GM23338 (cell line): ENCODE measurements at regions not wholly inside any gene's neighbourhood (a gene's known extent, or its start where the extent isn't known, plus 50 kb on each side); places are given as distances from the start of the nearest gene placed in this dataset.

Experiments
- ATAC-seq: fragments of 200-7000 bp; cut with Tn5 transposase; 3 replicates; pipeline ENCODE4 v1.9.1; 2020
- DNase-seq: peaks from one replicate; pipeline ENCODE4 v3.0.0-alpha.2; 2015; ENCODE audit warnings: low spot score
- H2AFZ ChIP-seq: fragments of 200-600 bp; sonication (generic); 2 replicates; pipeline ENCODE4 v1.8.0; 2016; ENCODE audit warnings: antibody characterized with exemption, mild to moderate bottlenecking, moderate library complexity
- H3F3A ChIP-seq: fragments of 200-600 bp; sonication (generic); replicated peaks from 2 replicates; pipeline ENCODE4 v1.8.0; 2017; ENCODE audit warnings: antibody characterized with exemption, mixed run types, low read depth
- H3K27ac ChIP-seq: fragments of 200-600 bp; sonication (generic); 2 replicates; pipeline ENCODE4 v1.6.1; 2016; ENCODE audit warnings: low read depth
- H3K27me3 ChIP-seq: fragments of 200-600 bp; sonication (generic); 2 replicates; pipeline ENCODE4 v1.8.0; 2016; ENCODE audit warnings: mild to moderate bottlenecking, mixed run types, moderate library complexity; ENCODE audit not compliant: insufficient read depth
- H3K36me3 ChIP-seq: fragments of 200-600 bp; sonication (generic); 2 replicates; pipeline ENCODE4 v1.8.0; 2016; ENCODE audit warnings: mild to moderate bottlenecking; ENCODE audit not compliant: insufficient read depth
- H3K4me1 ChIP-seq: fragments of 200-600 bp; sonication (generic); 2 replicates; pipeline ENCODE4 v1.8.0; 2016; ENCODE audit warnings: mild to moderate bottlenecking, moderate library complexity; ENCODE audit not compliant: insufficient read depth
- H3K4me2 ChIP-seq: fragments of 200-600 bp; sonication (generic); 2 replicates; pipeline ENCODE4 v1.7.1; 2017; ENCODE audit warnings: mixed run types
- H3K4me3 ChIP-seq: fragments of 200-600 bp; sonication (generic); 2 replicates; pipeline ENCODE4 v1.6.1; 2016; ENCODE audit warnings: mixed run types
- H3K79me2 ChIP-seq: fragments of 200-600 bp; sonication (generic); replicated peaks from 2 replicates; pipeline ENCODE4 v1.8.0; 2017; ENCODE audit warnings: mild to moderate bottlenecking; ENCODE audit not compliant: insufficient read depth
- H3K9me2 ChIP-seq: fragments of 200-600 bp; sonication (generic); 2 replicates; pipeline ENCODE4 v1.8.0; 2017; ENCODE audit not compliant: insufficient read depth
- H4K20me1 ChIP-seq: fragments of 200-600 bp; sonication (generic); replicated peaks from 2 replicates; pipeline ENCODE4 v1.8.0; 2017; ENCODE audit warnings: mild to moderate bottlenecking; ENCODE audit not compliant: insufficient read depth
- H3K27ac Mint-ChIP-seq: 2 replicates; pipeline ENCODE4 v1.8.0; 2020; ENCODE audit warnings: inconsistent platforms, mild to moderate bottlenecking, moderate library complexity, mixed read lengths
- H3K27me3 Mint-ChIP-seq: 3 replicates; pipeline ENCODE4 v1.8.0; 2022; ENCODE audit warnings: low read depth, mild to moderate bottlenecking, moderate library complexity, mixed read lengths, inconsistent platforms; ENCODE audit not compliant: insufficient read depth, poor library complexity
- H3K36me3 Mint-ChIP-seq: 3 replicates; pipeline ENCODE4 v1.8.0; 2021; ENCODE audit warnings: low read depth, mild to moderate bottlenecking, inconsistent platforms, moderate library complexity, mixed read lengths
- H3K4me1 Mint-ChIP-seq: 3 replicates; pipeline ENCODE4 v1.8.0; 2020; ENCODE audit warnings: mild to moderate bottlenecking, inconsistent platforms, mixed read lengths
- H3K4me3 Mint-ChIP-seq: 3 replicates; pipeline ENCODE4 v1.8.0; 2021; ENCODE audit warnings: moderate library complexity, mild to moderate bottlenecking, inconsistent platforms, mixed read lengths
- H3K9me3 Mint-ChIP-seq: 3 replicates; pipeline ENCODE4 v1.8.0; 2020; ENCODE audit warnings: moderate library complexity, mild to moderate bottlenecking, inconsistent platforms, mixed read lengths
- CTCF ChIP-seq, 2 experiments: fragments of 200-600 bp in 1 of 2; sonication (generic) in 1 of 2; conservative IDR thresholded peaks; 2 replicates each; pipeline versions ENCODE4 v1.5.1 to v1.6.1; 2016 to 2017; ENCODE audit warnings: antibody characterized with exemption in 2 of 2, low read depth in 2 of 2, mild to moderate bottlenecking in 2 of 2, moderate library complexity in 1 of 2
- ETS1 ChIP-seq: IDR thresholded peaks from 2 replicates; pipeline ENCODE4 v1.6.1; 2016; ENCODE audit warnings: antibody characterized with exemption
- EZH2phosphoT487 ChIP-seq: fragments of 200-600 bp; sonication (generic); IDR thresholded peaks from one replicate; pipeline ENCODE4 v1.8.1; 2018; ENCODE audit warnings: antibody characterized with exemption; ENCODE audit not compliant: unreplicated experiment
- JUNB ChIP-seq: IDR thresholded peaks from one replicate; pipeline ENCODE4 v1.6.1; 2016; ENCODE audit warnings: antibody characterized with exemption; ENCODE audit not compliant: unreplicated experiment
- REST ChIP-seq: IDR thresholded peaks from one replicate; pipeline ENCODE4 v1.6.1; 2018; ENCODE audit warnings: antibody characterized with exemption; ENCODE audit not compliant: unreplicated experiment
- STAT1 ChIP-seq: IDR thresholded peaks from one replicate; pipeline ENCODE4 v1.6.1; 2016; ENCODE audit warnings: antibody characterized with exemption; ENCODE audit not compliant: unreplicated experiment

- no peak for TF ChIP-seq ETS1
Observed at GRCh38 chr10:4354382-4354812, 471.6 kb upstream of the AKR1E2 start (continued).

GRCh38 chr10:4353964-4354363 lies 472.0 kb upstream of the AKR1E2 start:
- TF ChIP-seq STAT1 (no peak), CTCF (conservative IDR thresholded peaks at IDR 0.05; ENCODE audit: low read depth in 2 of 2) (no peak), JUNB (no peak)
- Histone ChIP-seq H3K79me2 (no peaks in the 10 kb centered on the region), H2AFZ (no peak overlapping the region), H3K27me3 (no peaks in the 10 kb centered on the region), H4K20me1 (no peaks in the 10 kb centered on the region), H3K4me3 (no peak overlapping the region), H3K9me2 (peaks cover 9% of the 10 kb centered on the region; the same call in 1 of the 2 replicates), H3F3A (no peaks in the 10 kb centered on the region), H3K4me2 (no peak overlapping the region), H3K27ac (no peak overlapping the region), H3K36me3 (no peaks in the 10 kb centered on the region), H3K4me1 (peaks cover 6% of the 10 kb centered on the region; the same call in 1 of the 2 replicates)
- ATAC-seq (no peak), DNase-seq (no peak)
- Mint-ChIP-seq H3K27ac (0 out of 2 replicates have a peak overlapping the region, but pooled peaks have one; percentile 0), H3K4me3 (no peak overlapping the region), H3K4me1 (peaks cover 10% of the 10 kb centered on the region; the same call in 2 of the 3 replicates), H3K9me3 (no peaks in the 10 kb centered on the region), H3K36me3 (no peaks in the 10 kb centered on the region), H3K27me3 (peaks cover 3% of the 10 kb centered on the region)

GRCh38 chr10:4353059-4353655 lies 472.9 kb upstream of the AKR1E2 start:
- 0 out of 2 replicates have a peak overlapping the region, but pooled peaks have one; percentile 4 for H3K27ac Mint-ChIP-seq
- no peak overlapping the region for H3K27ac ChIP-seq
- no peak for ATAC-seq

More at GRCh38 chr10:4353059-4353655, 472.9 kb upstream of the AKR1E2 start:
- no peak overlapping the region for H3K4me3 ChIP-seq
- no peak for TF ChIP-seq EZH2phosphoT487
- TF ChIP-seq REST = no peak
- Mint-ChIP-seq H3K36me3 (no peaks in the 10 kb centered on the region), H3K4me1 (peaks cover 7% of the 10 kb centered on the region; the same call in 2 of the 3 replicates), H3K9me3 (no peaks in the 10 kb centered on the region), H3K4me3 (no peak overlapping the region), H3K27me3 (peaks cover 3% of the 10 kb centered on the region)
- H2AFZ ChIP-seq = peak overlapping the region; percentile 61; the same call in 1 of the 2 replicates
- no peaks in the 10 kb centered on the region for H3K79me2 ChIP-seq
- peaks cover 6% of the 10 kb centered on the region; the same call in 1 of the 2 replicates for H3K4me1 ChIP-seq
- no peaks in the 10 kb centered on the region for H4K20me1 ChIP-seq
- H3F3A ChIP-seq = no peaks in the 10 kb centered on the region
- no peaks in the 10 kb centered on the region for H3K36me3 ChIP-seq
- H3K27me3 ChIP-seq = no peaks in the 10 kb centered on the region
- peaks cover 9% of the 10 kb centered on the region; the same call in 1 of the 2 replicates for H3K9me2 ChIP-seq
- no peak for DNase-seq
- H3K4me2 ChIP-seq = no peak overlapping the region
